NCI-H1417 (cell line): ENCODE measurements at regions not wholly inside any gene's neighbourhood (a gene's known extent, or its start where the extent isn't known, plus 50 kb on each side); places are given as distances from the start of the nearest gene placed in this dataset.
A peak's percentile ranks its signal among the peaks of the same experiment; 100 is the strongest.
"Not testable (repeated sequence)": the region's sequence is repeated elsewhere in the genome, so short reads cannot be mapped to it uniquely, and the experiment has no call there.

Experiments used
- DNase-seq, 3 experiments: peaks; one replicate each; lab custom pipeline; 2025; lab: John Stamatoyannopoulos, UW

- no peak for DNase-seq
Measured at GRCh38 chr2:57434441-57434840, 612.2 kb upstream of the VRK2 start.

GRCh38 chr2:57434972-57435371 is 611.6 kb upstream of the VRK2 start:
- DNase-seq = no peak

- DNase-seq = no peak
Measured at GRCh38 chr2:57437077-57437476, 609.5 kb upstream of the VRK2 start.

- DNase-seq = no peak
Measured at GRCh38 chr2:57440437-57440836, 606.2 kb upstream of the VRK2 start.

GRCh38 chr2:57443086-57443485 is 603.5 kb upstream of the VRK2 start:
- no peak for DNase-seq

- DNase-seq = no peak
Measured at GRCh38 chr2:57443973-57444521, 602.6 kb upstream of the VRK2 start.

GRCh38 chr2:57444752-57445430 is 601.7 kb upstream of the VRK2 start:
- no peak for DNase-seq

- no peak for DNase-seq
Measured at GRCh38 chr2:57448816-57449215, 597.8 kb upstream of the VRK2 start.

GRCh38 chr2:57450170-57450569 is 596.4 kb upstream of the VRK2 start:
- DNase-seq = no peak

GRCh38 chr2:57452634-57453033 is 594.0 kb upstream of the VRK2 start:
- DNase-seq = peak in 1 of 3 experiments; percentile 69

GRCh38 chr2:57453945-57454344 is 592.7 kb upstream of the VRK2 start:
- DNase-seq = no peak

- DNase-seq = peak in 2 of 3 experiments; percentile 58 to 83
Measured at GRCh38 chr2:57460396-57461276, 586.0 kb upstream of the VRK2 start.

GRCh38 chr2:57461624-57462023 is 585.0 kb upstream of the VRK2 start:
- DNase-seq = peak in 1 of 3 experiments; percentile 51

GRCh38 chr2:57465067-57465466 is 581.5 kb upstream of the VRK2 start:
- DNase-seq = no peak

GRCh38 chr2:57465967-57466366 is 580.6 kb upstream of the VRK2 start:
- DNase-seq = no peak

- DNase-seq = no peak
Measured at GRCh38 chr2:57475391-57475790, 571.2 kb upstream of the VRK2 start.

- DNase-seq = no peak
Measured at GRCh38 chr2:57479981-57480380, 566.6 kb upstream of the VRK2 start.

GRCh38 chr2:57488061-57488460 is 558.5 kb upstream of the VRK2 start:
- DNase-seq = no peak

GRCh38 chr2:57490741-57491140 is 555.9 kb upstream of the VRK2 start:
- DNase-seq = no peak

- DNase-seq = no peak
Measured at GRCh38 chr2:57491213-57491612, 555.4 kb upstream of the VRK2 start.

GRCh38 chr2:57493966-57494365 is 552.6 kb upstream of the VRK2 start:
- DNase-seq = not testable (repeated sequence)

GRCh38 chr2:57497489-57498096 is 549.0 kb upstream of the VRK2 start:
- peak; percentile 25 to 80 (median 66) for DNase-seq

- DNase-seq = no peak
Measured at GRCh38 chr2:57504787-57505186, 541.8 kb upstream of the VRK2 start.
